TTC549 (cell line): ENCODE measurements at regions not wholly inside any gene's neighbourhood (a gene's known extent, or its start where the extent isn't known, plus 50 kb on each side); places are given as distances from the start of the nearest gene placed in this dataset.
"Not testable (repeated sequence)": the region's sequence is repeated elsewhere in the genome, so short reads cannot be mapped to it uniquely, and the experiment has no call there.

Source experiments
- FAIRE-seq: peaks from 2 replicates; lab custom pipeline; 2012; peaks lifted over from hg19 to GRCh38; lab: Jason Lieb, UNC

DNA sequence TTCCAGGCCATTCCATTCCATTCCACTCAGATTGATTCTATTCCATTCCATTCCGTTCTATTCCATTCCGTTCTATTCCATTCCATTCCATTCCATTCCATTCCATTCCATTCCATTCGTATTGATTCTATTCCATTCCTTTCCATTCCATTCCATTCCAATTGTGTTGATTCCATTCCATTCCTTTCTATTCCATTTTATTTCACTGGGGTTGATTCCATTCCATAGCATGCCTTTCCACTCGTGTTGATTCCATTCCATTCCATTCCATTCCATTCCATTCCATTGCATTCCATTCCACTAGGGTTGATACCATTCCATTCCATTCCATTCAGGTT lies 1142.3 kb downstream of the RPIA start:
- no peak for FAIRE-seq

DNA sequence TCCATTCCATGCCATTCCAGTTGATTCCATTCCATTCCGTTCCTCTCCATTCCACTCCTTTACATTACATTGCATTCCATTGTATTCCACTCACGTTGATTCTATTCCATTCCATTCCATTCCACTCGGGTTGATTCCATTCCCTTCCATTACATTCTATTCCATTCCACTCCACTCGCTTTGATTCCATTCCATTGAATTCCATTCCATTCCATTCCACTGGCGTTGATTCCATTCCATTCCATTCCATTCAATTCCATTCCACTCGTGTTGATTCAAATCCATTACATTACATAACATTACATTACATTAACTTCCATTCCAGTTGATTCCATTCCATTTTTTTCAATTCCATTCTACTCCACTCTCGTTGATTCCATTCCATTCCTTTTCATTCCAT lies 1142.8 kb downstream of the RPIA start:
- no peak for FAIRE-seq

DNA sequence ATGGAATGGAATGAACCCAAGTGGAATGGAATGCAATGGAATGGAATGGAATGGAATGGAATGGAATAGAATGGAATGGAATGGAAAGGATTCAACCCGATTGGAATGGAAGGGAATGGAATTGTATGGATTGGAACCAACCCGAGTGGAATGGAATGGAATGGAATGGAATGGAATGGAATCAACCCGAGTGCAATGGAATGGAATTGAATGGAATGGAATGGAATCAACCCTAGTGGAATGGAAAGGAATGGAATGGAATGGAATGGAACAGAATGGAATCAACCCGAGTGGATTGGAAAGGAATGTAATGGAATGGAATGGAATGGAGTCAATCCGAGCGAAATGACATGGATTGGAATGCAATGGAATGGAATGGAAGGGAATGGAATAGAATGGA lies 1144.9 kb downstream of the RPIA start:
- FAIRE-seq, result not testable (repeated sequence)

DNA sequence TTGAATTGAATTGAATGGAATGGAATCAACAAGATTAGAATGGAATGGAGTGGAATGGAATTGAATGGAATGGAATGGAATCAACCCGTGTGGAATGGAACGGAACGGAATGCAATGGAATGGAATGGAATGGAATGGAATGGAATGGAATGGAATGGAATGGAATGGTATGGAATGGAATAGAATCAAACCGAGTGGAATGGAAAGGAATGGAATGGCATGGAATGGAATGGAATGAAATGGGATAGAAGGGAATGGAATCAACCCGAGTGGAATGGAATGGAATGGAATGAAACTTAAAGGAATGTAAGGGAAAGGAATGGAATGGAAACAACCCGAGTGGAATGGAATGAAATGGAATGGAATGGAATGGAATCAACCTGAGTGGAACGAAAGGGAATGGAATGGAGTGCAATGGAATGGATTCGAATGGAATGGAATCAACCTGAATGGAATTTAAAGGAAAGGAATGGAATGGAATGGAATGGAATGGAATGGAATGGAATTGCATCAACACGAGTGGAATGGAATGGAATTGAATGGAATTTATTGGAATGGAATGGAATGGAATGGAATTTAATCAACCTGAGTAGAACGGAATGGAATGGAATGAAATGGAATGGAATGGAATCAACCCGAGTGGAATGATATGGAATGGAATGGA lies 1146.6 kb downstream of the RPIA start:
- FAIRE-seq, result no peak

DNA sequence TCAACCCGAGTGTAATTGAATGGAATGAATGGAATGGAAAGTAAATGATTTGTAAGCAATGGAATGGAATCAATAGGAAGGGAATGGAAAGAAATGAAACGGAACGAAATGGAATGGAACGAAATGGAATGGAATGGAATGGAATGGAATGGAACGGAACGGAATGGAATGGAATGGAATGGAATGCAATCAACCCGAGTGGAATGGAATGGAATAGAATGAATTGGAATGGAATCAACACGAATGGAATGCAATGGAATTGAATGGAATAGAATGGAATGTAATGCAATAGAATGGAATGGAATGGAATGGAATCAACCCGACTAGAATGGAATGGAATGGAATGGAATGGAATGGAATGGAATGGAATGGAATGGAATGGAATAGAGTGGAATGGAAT lies 1148.7 kb downstream of the RPIA start:
- FAIRE-seq, result not testable (repeated sequence)

DNA sequence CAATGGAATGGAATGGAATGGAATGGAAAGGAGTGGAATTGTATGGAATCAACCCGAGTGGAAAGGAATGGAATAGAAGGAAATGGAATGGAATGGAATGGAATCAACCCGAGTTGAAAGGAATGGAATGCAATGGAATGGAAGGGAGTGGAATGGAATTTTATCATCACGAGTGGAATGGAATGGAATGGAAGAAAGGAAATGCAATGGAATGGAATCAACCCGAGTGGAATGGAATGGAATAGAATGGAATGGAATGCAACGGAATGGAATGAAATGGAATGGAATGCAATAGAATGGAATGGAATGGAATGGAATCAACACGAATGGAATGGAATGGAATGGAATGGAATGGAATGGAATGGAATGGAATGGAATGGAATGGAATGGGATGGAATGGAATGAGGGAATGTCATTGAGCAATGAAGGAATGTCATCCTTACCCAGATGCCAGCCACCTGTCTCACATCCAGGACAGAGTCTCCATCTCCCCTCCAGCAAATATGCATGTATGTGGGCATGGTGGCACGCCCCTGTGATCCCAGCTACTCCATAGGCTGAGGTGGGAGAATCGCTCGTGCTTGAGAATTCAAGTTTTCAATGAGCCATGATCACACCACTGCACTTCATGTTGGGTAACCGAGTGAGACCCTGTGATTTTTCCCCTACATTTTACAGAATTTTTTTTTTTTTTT lies 1149.5 kb downstream of the RPIA start:
- not testable (repeated sequence) for FAIRE-seq

DNA sequence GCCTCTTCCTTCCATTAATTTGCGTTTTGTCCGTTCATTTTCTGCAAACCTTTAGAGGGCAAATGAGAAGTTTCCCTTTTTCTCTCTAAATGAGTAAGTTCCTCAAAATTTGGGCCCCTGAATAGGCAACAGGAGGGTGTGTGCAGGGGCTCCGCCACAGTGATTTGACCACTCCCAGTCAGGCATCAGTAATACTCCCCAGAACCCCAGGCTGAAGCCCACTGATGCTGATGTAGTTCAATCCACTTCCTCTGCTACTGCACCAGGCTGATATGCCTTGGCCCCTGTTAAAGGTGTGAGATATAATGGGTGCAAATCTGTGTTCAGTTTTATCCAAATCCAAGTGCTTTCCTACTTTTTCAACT lies 1150.0 kb downstream of the RPIA start:
- FAIRE-seq, result no peak

DNA sequence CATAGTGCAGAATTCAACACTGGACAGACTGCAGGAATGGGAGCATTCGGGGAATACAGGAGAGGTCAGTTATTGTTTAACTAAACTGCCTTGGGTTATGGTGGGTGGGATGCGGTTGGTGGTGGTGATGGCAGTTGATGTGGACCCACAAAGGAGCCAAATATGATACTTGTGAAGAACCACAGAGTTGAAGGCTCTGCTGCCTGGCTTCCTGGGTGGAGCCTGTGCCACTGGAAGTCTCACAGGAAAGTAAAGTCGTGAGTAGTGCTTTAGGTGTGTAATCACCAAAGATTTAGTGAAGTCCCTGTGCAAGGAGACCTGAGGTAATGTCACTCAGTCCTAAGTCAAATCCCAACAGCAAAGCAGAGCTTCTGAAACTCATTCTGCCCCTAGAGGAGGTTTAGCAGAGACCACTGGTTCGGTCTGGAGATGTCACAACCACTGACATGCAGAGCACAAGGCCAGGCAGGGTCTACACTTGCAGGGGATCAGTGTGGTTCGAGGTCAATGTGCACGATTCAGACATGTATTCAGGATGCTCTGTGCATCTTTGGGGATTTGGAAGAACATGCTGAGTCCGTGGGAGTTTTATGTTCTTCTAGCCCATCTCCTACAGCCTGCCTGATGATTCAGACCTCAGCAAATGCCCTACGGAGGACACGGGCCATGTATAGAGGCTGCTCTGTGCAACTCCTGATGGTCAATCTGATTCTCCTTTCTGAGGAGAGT lies 1150.9 kb downstream of the RPIA start:
- no peak for FAIRE-seq

DNA sequence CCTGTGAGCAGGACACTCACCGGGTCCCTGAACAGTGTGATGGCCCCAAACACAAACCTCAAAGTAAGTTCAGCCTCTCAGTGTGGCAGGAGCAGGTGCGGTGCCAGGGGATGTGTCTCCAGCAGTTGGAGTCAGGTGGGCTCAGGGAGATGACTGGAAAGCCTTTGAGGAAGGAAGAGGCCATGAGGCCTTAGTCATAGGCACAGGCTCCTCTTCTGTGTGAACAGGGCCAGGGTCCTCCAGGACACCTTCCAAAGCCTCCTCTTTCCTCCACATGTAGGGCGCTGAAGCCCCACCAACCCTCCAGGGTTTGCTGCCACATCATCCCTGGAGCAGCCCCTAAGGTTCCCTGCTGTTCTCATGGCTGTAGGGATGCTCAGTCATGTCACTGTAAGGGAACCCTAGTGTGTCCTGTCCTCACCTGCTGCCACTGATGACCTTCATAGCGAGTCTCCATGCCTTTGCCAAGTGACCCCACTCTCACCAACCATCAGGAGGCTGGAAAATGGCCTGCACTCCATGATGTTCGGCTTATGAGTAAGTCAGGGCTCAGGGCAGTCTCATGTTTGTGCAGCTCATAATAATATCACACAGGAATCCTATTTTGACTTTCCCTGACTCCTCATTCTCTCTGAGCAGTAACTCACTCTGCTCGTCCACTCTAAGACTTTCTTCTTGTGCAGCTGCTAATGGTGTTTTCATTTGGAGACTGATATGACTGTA lies 1152.9 kb downstream of the RPIA start:
- no peak for FAIRE-seq

DNA sequence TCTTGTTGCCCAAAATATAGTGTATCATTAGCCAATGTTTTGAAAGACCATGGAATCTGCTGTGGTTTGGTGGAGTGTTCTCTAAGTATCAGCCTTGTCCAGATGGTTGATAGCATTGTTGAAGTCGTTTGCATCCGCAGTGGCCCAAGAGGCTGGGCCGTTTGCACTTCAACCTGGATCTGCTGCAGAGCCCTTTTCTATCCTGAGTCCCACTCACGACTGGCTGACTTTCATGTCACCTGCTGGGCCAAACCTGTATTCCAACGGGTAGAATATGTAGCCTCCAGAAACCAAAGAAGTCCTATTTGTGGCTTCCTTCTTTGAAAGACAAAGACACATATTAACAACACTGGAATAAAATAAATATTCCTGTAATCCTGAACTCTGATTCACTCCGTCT lies 1154.1 kb downstream of the RPIA start:
- no peak for FAIRE-seq

DNA sequence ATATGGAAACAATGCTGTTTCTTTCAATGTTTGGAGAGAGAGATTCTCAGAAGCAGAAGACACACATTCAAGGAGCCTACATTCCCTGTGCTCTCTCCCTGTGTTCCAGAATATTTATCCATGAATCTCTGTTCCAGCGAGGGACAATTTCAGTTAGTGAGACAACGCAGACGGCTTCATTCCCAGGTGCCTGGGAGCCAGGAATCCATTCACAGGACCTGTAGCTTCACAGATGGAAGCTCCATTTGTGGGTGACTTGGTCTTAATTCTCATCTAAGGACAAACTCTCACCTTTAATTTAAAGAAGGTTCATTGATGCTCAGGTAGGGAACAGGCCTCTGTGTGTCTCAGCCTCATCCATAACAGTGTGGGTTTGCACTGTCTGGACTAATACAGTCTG lies 1156.6 kb downstream of the RPIA start:
- no peak for FAIRE-seq

DNA sequence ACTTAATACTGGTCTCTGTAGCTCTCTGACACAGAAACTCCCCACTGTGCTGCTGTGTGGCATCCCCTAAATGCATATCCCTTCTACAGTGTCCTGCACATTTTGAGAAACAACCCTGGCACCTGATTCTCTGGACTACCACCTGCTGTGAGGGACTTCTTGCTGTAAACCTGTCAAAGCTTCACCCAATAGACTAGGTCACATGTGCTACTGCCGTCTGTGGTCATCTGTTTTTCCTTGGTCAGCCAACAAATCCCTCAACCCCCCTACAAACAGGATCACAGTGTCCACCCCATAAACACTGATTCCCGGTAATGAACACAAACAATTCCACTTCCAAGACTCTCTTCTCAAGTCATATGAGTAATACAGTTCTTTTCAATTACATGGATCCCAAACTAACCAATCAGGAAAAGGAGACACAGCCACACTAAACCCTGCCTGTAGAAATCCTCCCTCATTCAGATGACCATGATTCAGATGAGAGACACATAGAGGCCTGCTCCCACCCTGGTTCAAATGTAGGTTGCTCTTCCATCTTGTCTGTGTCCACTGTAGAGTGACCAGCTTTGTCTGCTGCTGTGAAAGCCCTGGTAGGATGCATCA lies 1157.4 kb downstream of the RPIA start:
- FAIRE-seq, result no peak

DNA sequence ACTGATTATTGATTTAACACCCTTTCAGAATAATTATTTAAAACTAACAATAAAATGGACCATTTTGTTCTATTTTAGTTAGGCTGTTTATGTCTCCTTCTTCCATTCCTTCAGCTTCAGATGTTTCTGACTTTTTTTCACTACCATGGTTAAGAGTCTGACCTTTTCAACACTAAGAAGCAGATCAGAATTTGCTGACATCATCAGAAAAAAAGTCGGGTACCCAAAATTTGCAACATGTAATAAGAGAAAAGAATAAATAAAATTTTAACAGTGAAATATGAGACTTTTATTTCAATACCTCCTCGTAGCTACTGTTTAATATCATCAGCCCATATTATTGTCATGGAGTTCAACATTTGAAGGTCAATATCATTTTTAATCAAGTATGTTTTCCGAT lies 1158.3 kb downstream of the RPIA start:
- no peak for FAIRE-seq

DNA sequence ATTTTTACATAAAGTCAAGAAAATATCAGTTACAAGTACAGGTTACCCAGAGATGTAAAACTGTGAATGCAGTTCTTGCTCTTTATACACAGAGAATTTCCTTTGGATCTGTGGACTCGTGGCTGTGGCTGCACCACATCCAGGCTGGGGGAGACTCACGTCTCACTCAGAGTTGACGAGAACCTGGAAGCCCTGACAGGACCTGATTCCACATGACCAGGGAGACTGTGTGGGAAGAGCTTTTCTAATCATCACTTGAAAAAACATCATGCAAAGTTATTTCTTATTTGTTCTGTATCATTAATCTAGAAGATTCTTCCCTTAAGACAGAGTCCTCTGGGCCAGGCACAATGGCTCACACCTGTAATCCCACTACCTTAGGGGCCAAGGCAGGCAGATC lies 1159.0 kb downstream of the RPIA start:
- FAIRE-seq, result no peak

DNA sequence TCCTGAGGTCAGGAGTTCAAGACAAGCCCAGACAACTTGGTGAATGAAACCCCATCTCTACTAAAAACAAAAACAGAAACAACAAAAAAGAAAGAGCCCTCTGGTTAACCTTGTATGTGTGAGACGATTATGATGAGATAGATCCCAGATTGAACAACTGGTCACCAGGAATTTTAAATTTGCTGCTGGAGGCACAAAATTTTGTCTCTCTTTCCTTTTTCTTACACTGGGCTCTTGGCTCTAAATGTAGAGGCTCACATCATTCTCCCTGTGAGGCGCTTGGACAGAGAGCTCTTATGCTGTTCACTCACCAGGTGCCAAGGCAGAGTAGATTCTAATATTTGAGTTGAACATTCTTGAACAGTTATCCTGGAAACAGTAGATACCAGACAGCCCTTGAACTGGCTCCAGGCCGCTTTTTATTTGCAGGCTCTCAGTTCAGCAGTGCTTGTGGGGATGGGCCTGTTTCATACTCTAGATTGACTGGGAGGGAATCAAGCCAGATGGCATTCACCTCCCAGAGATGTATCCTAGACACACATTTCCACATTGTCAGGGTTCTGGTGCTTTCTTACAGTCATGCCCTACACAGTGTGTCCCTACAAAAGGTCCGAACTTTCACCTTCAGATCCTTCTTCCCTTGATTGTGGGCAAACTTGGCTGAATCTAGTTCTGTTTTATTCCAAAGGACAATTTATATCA lies 1159.6 kb downstream of the RPIA start:
- FAIRE-seq, result no peak

DNA sequence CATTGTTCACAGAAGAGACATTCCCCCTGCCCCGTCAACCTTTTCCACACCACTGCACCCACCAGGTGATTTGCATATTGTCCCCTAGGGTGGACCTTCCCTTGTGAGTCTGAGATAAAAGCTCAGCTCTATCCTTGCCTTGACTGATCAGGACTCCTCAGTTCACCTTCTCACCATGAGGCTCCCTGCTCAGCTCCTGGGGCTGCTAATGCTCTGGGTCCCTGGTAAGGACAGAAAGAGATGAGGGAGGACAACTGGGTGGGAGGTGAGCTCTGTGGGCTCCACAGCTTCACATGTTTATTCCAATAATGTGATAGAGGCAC lies 1160.1 kb downstream of the RPIA start:
- FAIRE-seq, result no peak

DNA sequence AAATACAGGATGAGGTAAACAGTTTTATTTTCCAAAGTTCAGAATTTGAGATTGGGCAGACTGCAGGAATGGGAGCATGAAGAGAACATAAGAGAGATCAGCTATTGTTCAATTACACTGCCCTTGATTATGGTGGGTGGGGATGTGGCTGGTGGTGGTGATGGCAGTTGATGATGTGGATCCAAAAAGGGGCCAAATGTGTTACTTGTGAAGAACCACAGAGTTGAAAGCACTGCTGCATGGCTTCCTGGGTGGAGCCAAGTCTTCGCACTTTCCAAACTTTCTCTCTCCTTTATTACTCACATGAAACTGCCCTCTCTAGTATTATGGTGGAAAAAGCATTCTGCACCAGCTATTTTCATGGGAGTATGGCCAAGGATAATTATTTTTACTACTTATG lies 1162.0 kb downstream of the RPIA start:
- FAIRE-seq, result not testable (repeated sequence)

DNA sequence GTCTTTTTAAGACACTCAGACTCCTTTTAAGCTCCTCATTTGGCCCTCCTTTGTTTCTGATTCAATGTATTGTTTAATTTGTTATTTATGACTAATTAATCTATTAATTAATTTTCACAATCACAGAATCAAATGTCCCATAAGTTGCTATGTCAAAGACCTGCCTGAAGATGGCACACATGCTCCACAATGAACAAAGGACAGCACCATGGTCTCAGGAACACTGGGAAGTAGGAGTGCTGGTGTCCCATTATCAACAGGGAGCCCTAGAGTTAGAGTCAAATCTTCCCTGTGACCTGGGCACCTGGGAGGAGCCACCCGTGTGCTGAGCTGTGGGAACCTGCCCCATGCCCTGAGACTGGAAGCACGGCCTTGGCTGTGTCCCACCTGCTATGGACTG lies 1164.3 kb downstream of the RPIA start:
- peak; percentile 48 for FAIRE-seq

DNA sequence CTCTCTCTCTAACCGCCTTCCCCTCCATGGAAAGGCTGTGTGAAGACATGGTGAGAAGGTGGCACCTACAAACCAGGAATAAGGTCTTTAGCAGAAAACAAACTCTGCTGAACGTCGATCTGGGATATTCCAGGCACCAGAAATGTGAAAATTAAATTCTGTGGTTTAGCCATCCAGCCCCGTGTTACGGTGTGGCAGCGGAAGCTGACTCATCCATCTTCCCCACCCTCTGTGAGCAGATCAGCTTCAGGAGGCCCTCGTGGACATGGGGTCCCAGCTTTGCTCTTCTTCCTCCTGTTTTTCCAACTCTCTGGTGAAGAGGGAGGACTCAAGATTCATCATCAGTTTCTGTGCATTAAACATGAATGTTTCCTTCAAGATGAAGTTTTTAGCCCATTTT lies 1164.8 kb downstream of the RPIA start:
- FAIRE-seq, result not testable (repeated sequence)

DNA sequence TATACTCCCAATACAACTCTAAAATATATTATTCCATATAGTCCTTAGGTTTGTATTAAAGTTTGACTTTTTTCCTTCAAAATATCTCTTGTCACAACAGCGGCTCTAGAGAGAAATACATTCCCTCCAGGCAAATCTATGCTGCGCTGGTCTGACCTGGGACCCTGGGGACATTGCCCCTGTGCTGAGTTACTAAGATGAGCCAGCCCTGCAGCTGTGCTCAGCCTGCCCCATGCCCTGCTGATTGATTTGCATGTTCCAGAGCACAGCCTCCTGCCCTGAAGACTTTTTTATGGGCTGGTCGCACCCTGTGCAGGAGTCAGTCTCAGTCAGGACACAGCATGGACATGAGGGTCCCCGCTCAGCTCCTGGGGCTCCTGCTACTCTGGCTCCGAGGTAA lies 1170.7 kb downstream of the RPIA start:
- FAIRE-seq, result not testable (repeated sequence)

DNA sequence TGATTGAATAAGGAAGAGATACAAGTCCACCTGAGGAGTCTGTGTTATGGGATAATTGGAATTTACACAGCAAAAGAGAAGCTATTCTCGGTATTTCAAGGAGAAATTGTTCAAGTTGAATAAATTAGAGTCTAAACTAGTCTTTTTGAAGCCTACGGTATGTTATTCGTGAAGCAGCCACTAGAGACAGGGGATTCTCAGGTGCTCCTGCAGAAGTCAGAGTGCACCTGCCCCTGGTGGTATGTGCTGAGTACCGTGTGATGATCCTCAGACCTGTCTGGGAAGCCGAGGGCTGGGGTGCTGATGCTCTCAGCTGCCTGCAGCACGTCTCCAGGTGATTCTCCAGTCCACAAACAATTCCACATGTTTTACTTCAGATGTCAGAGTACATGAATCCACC lies 1171.7 kb downstream of the RPIA start:
- not testable (repeated sequence) for FAIRE-seq
